ENCODE measurements at regions not wholly inside any gene's neighbourhood (a gene's known extent, or its start where the extent isn't known, plus 50 kb on each side); places are given as distances from the start of the nearest gene placed in this dataset.

DNA sequence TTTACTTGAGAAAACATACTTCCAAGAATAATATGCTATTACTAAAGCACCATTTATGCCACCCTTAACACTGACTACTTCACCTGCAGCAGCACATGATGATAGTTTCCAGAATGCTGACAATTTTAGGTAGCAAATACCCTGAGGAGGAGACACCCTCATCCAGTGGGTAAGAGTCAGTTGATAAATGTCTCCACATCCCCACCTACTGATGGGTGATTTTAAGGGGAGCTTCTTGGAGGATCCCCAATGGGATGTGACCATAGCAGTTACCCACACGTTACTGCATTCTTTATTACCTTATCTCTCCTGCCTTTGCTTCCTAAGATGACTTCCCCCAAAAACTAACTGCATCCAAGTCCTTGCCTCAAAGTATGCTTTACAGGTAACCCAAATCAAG is 131.2 kb upstream of the SMARCAD1 start:
- CTCF ChIA-PET = no interaction called here
- POLR2A ChIA-PET = no interaction called here
- Histone ChIP-seq H3K27ac (ENCODE audit: low read depth, low read length) (no peak overlapping the region), H3K4me1 (ENCODE audit: control insufficient read depth in 1 of 2, insufficient read depth in 2 of 2, low read length in 2 of 2) (no peaks in the 10 kb centered on the region), H3K4me2 (ENCODE audit: low read length) (no peak overlapping the region), H3K9me3 (ENCODE audit: control insufficient read depth in 1 of 2, insufficient read depth in 1 of 2, low read depth in 1 of 2, low read length in 2 of 2) (no peaks in the 10 kb centered on the region), H3K9ac (ENCODE audit: low read length) (no peak overlapping the region), H4K20me1 (ENCODE audit: insufficient read depth) (no peaks in the 10 kb centered on the region), H3K4me3 (replicated peaks in 1 of 2; ENCODE audit: low read depth in 1 of 2, low read length in 2 of 2) (no peak overlapping the region), H3K36me3 (ENCODE audit: control insufficient read depth in 1 of 2, insufficient read depth in 2 of 2, low read length in 2 of 2) (no peaks in the 10 kb centered on the region), H3K9me2 (ENCODE audit: insufficient read depth) (no peaks in the 10 kb centered on the region), H3K79me2 (ENCODE audit: insufficient read depth, low read length) (no peaks in the 10 kb centered on the region), H2AFZ (ENCODE audit: low read depth, low read length, poor library complexity, severe bottlenecking) (no peak overlapping the region), H3K27me3 (ENCODE audit: insufficient read depth, low read length) (no peaks in the 10 kb centered on the region)
- RAD21 ChIA-PET (ENCODE audit: low non-redundant PET in 1 of 2, low total read pairs in 2 of 2, uncharacterized antibody in 2 of 2, unreplicated experiment in 2 of 2) = no interaction called here
- intact Hi-C loops (cut with micrococcal nuclease) = no loop called here
- no peak for DNase-seq (ENCODE audit: low read depth, low spot score)
- TF ChIP-seq CTCF (IDR thresholded peaks at IDR 0.05 in 2 of 3, conservative IDR thresholded peaks at IDR 0.05 in 1 of 3; ENCODE audit: borderline replicate concordance in 1 of 3, insufficient read depth in 1 of 3, low read depth in 2 of 3, low read length in 2 of 3) (0 out of 6 replicates have a peak, but pooled peaks of 1 of the 3 experiments have one; percentile 3), ATF3 (IDR thresholded peaks at IDR 0.05) (no peak)
- no TSS peak for BruUV-seq (replicated peaks)
- ATAC-seq = peak; percentile 32; the same call in 1 of the 2 replicates

GRCh38 chr4:94084155-94084554 is 123.5 kb upstream of the SMARCAD1 start:
- H2AFZ ChIP-seq (ENCODE audit: low read depth, low read length, poor library complexity, severe bottlenecking) = no peak overlapping the region
- no peaks in the 10 kb centered on the region for H3K27me3 ChIP-seq (ENCODE audit: insufficient read depth, low read length)
- H3K36me3 ChIP-seq (ENCODE audit: control insufficient read depth in 1 of 2, insufficient read depth in 2 of 2, low read length in 2 of 2) = no peaks in the 10 kb centered on the region
- no peak overlapping the region for H3K27ac ChIP-seq (ENCODE audit: low read depth, low read length)
- no peaks in the 10 kb centered on the region for H3K9me3 ChIP-seq (ENCODE audit: control insufficient read depth in 1 of 2, insufficient read depth in 1 of 2, low read depth in 1 of 2, low read length in 2 of 2)
- H3K9ac ChIP-seq (ENCODE audit: low read length) = no peak overlapping the region
- ChIA-PET RAD21 (ENCODE audit: low non-redundant PET in 1 of 2, low total read pairs in 2 of 2, uncharacterized antibody in 2 of 2, unreplicated experiment in 2 of 2) (no interaction called here), CTCF (no interaction called here), POLR2A (no interaction called here)
- no peaks in the 10 kb centered on the region for H3K4me1 ChIP-seq (ENCODE audit: control insufficient read depth in 1 of 2, insufficient read depth in 2 of 2, low read length in 2 of 2)
- no peaks in the 10 kb centered on the region for H4K20me1 ChIP-seq (ENCODE audit: insufficient read depth)
- no peak overlapping the region for H3K4me3 ChIP-seq (replicated peaks in 1 of 2; ENCODE audit: low read depth in 1 of 2, low read length in 2 of 2)
- ATAC-seq (no peak), DNase-seq (ENCODE audit: low read depth, low spot score) (no peak)
- no peaks in the 10 kb centered on the region for H3K79me2 ChIP-seq (ENCODE audit: insufficient read depth, low read length)
- H3K4me2 ChIP-seq (ENCODE audit: low read length) = no peak overlapping the region
- intact Hi-C loops (cut with micrococcal nuclease) = no loop called here
- H3K9me2 ChIP-seq (ENCODE audit: insufficient read depth) = no peaks in the 10 kb centered on the region
- no TSS peak for BruUV-seq (replicated peaks)
- no peak for TF ChIP-seq POLR2AphosphoS5 (IDR thresholded peaks at IDR 0.05; ENCODE audit: low read depth, low read length)
- no peak for TF ChIP-seq CTCF (IDR thresholded peaks at IDR 0.05 in 2 of 3, conservative IDR thresholded peaks at IDR 0.05 in 1 of 3; ENCODE audit: borderline replicate concordance in 1 of 3, insufficient read depth in 1 of 3, low read depth in 2 of 3, low read length in 2 of 3)
- no peak for TF ChIP-seq EGR1 (IDR thresholded peaks at IDR 0.05; ENCODE audit: low read depth)
- no peak for TF ChIP-seq SP1 (IDR thresholded peaks at IDR 0.05; ENCODE audit: low read depth)
- no peak for TF ChIP-seq SIN3A (IDR thresholded peaks at IDR 0.05; ENCODE audit: low read depth)
- TF ChIP-seq CEBPB (IDR thresholded peaks at IDR 0.05; ENCODE audit: low read depth) = no peak
- no peak for TF ChIP-seq ZNF274 (IDR thresholded peaks at IDR 0.05; ENCODE audit: low read depth, low read length)
- no peak for TF ChIP-seq ATF3 (IDR thresholded peaks at IDR 0.05)
- TF ChIP-seq RAD21 (IDR thresholded peaks at IDR 0.05; ENCODE audit: low read depth) = no peak
- no peak for TF ChIP-seq CBX3 (IDR thresholded peaks at IDR 0.05; ENCODE audit: low read depth)
- TF ChIP-seq POLR2A (IDR thresholded peaks at IDR 0.05; ENCODE audit: borderline replicate concordance, extremely low read depth, insufficient read depth, insufficient read length) = no peak
- TF ChIP-seq FOSL1 (IDR thresholded peaks at IDR 0.05; ENCODE audit: low read depth) = no peak
- no peak for TF ChIP-seq YY1 (IDR thresholded peaks at IDR 0.05; ENCODE audit: extremely low read depth, insufficient replicate concordance, low read depth, low read length)
- TF ChIP-seq, protein P1, sequence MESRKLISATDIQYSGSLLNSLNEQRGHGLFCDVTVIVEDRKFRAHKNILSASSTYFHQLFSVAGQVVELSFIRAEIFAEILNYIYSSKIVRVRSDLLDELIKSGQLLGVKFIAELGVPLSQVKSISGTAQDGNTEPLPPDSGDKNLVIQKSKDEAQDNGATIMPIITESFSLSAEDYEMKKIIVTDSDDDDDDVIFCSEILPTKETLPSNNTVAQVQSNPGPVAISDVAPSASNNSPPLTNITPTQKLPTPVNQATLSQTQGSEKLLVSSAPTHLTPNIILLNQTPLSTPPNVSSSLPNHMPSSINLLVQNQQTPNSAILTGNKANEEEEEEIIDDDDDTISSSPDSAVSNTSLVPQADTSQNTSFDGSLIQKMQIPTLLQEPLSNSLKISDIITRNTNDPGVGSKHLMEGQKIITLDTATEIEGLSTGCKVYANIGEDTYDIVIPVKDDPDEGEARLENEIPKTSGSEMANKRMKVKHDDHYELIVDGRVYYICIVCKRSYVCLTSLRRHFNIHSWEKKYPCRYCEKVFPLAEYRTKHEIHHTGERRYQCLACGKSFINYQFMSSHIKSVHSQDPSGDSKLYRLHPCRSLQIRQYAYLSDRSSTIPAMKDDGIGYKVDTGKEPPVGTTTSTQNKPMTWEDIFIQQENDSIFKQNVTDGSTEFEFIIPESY (IDR thresholded peaks at IDR 0.05; ENCODE audit: extremely low read depth, insufficient replicate concordance, low read length) = no peak

Data from HCT116 (cell line).